Activated CD4-positive, alpha-beta T cell treated with anti-CD3 and anti-CD28 coated beads, Interleukin-2, amount 50 U/mL, for 1 hour (primary cell): ENCODE measurements at regions not wholly inside any gene's neighbourhood (a gene's known extent, or its start where the extent isn't known, plus 50 kb on each side); places are given as distances from the start of the nearest gene placed in this dataset.
"Not testable (repeated sequence)": the region's sequence is repeated elsewhere in the genome, so short reads cannot be mapped to it uniquely, and the experiment has no call there.

ENCODE experiments used
- DNase-seq: peaks from one replicate; pipeline ENCODE4 v3.0.0-alpha.2; 2020

DNA sequence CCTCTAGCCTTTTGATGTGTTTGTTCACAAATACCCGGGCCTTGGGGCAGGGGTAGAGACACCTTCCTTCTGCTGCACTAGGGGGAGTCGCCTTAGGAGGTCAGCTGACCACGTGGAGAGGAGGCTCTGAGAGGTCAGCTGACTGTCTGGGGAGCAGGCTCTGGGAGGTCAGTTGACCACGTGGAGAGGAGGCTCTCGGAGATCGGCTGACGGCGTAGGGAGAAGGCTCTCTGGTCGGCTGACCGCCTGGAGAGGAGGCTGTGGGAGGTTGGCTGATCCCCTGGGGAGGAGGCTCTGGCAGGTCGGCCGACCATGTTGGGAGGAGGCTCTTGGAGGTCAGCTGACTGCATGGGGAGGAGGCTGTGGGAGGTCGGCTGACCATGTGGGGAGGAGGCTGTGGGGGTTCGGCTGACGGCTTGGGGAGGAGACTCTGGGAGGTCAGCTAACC lies 59.6 kb upstream of the LYZL1 start:
- DNase-seq = no peak

DNA sequence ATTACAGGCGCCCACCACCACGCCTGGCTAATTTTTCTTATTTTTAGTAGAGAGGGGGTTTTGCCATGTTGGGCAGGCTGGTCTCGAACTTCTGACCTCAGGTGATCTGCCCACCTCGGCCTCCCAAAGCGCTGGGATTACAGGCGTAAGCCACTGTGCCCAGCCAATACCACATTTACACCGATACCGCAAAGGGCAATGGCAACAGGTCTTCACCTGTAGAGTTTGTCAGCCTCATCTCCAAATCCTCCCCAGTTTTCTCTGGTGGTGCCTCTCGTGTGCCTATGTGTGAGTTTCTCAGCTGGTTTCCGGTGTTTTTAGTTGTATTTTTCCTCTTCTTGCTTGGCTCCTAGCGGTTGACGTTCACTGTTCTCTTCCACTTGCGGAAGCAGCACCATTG lies 52.0 kb upstream of the LYZL1 start:
- not testable (repeated sequence) for DNase-seq

DNA sequence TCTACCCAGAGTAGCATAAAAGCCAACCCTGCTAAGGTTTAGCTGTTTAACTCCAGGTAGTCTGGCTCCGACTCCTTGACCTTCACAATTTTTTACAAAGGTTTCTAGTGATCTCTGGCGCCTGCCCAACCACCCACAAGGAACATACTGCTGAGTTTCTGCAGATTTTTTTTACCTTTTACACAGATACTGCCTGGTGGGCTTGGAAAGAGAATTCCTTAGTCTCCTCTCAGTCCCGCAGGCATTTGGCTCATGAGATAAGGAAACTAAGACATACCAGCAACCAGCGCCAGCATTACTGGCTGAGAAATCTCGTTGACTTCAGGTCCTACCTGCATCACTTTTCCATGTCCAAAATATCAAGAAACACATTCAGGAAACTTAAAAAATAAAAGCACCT lies 51.1 kb upstream of the LYZL1 start:
- DNase-seq = no peak

DNA sequence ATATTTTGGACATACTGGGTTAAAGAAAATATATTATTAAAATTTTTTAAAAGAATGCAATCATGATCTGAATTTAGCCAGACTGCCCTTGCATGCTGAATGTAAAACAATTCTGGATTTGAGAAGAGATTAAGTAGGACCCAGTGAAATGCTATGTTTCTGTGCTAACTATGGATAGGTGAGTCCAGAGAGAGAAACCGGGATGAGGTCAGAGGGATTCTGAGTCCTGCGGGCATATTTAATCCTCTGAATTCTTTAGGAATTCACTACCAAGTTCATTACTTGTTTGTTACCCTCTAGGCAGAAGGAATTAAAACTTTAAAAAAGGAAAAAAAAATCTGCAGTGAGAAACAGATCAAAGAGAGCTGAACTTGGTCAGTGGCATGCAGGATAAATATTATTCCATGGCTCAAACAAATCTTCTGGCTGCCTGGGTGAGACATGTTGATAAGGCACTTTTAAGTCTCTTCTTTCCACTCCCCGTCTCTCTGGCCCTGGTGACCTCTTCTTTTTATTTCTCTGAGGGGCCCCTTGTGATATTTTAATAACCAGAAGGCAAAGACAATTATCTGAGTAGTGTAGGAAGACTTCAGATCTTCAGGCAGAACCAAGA lies 50.2 kb upstream of the LYZL1 start:
- no peak for DNase-seq
